ENCODE measurements at regions not wholly inside any gene's neighbourhood (a gene's known extent, or its start where the extent isn't known, plus 50 kb on each side); places are given as distances from the start of the nearest gene placed in this dataset.

DNA sequence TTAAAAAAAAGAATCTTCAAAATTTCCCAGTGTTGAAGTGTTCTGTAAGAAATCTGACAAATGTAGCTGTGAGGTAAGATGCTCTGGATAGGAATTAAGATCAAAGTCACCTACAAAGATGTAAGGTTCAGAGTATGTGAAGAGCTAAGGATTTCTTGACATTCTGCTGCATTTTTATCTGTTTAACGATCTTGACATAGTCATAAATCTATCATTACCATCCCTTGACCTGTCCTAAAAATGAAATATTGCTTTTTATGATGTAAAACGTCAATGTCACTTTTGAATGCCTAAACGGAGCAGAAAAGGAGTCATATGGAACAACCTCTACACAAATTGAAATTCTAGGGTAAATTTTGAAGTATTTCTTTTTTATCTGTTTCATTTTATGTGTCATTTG, 939.3 kb downstream of the CDH18 start:
- TF ChIP-seq POLR2A (IDR thresholded peaks at IDR 0.05) (no peak), POLR2AphosphoS5 (IDR thresholded peaks at IDR 0.05) (no peak)
- TF ChIP-seq, protein P1, sequence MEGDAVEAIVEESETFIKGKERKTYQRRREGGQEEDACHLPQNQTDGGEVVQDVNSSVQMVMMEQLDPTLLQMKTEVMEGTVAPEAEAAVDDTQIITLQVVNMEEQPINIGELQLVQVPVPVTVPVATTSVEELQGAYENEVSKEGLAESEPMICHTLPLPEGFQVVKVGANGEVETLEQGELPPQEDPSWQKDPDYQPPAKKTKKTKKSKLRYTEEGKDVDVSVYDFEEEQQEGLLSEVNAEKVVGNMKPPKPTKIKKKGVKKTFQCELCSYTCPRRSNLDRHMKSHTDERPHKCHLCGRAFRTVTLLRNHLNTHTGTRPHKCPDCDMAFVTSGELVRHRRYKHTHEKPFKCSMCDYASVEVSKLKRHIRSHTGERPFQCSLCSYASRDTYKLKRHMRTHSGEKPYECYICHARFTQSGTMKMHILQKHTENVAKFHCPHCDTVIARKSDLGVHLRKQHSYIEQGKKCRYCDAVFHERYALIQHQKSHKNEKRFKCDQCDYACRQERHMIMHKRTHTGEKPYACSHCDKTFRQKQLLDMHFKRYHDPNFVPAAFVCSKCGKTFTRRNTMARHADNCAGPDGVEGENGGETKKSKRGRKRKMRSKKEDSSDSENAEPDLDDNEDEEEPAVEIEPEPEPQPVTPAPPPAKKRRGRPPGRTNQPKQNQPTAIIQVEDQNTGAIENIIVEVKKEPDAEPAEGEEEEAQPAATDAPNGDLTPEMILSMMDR (IDR thresholded peaks at IDR 0.05) = no peak

Data from breast epithelium (tissue), 3 donors.